MM.1S (cell line): ENCODE measurements at regions not wholly inside any gene's neighbourhood (a gene's known extent, or its start where the extent isn't known, plus 50 kb on each side); places are given as distances from the start of the nearest gene placed in this dataset.

Source experiments
- CTCF ChIP-seq: fragments of 300-600 bp; sonication (generic); IDR thresholded peaks from 2 replicates; pipeline ENCODE4 v1.5.1; 2016; ENCODE audit warnings: antibody characterized with exemption, low read length, mixed read lengths
- EZH2 ChIP-seq: fragments of 300-600 bp; sonication (generic); optimal IDR thresholded peaks from 2 replicates; pipeline ENCODE3; 2017; ENCODE audit warnings: low read depth, mild to moderate bottlenecking, antibody characterized with exemption, low read length, mixed read lengths
- EZH2phosphoT487 ChIP-seq: fragments of 300-600 bp; sonication (generic); IDR thresholded peaks from 2 replicates; pipeline ENCODE4 v1.6.1; 2018; ENCODE audit warnings: antibody characterized with exemption, low read length

- TF ChIP-seq EZH2 (no peak), CTCF (peak; percentile 43), EZH2phosphoT487 (no peak)
Measured at GRCh38 chr7:145848691-145849090, 267.9 kb upstream of the CNTNAP2 start.
